GM12891 (cell line): ENCODE measurements at regions not wholly inside any gene's neighbourhood (a gene's known extent, or its start where the extent isn't known, plus 50 kb on each side); places are given as distances from the start of the nearest gene placed in this dataset.

Experiments
- DNase-seq: peaks from one replicate; pipeline ENCODE4 v3.0.0; 2011; ENCODE audit warnings: low spot score; ENCODE audit not compliant: insufficient read length
- FAIRE-seq: peaks from 2 replicates; lab custom pipeline; 2011; peaks lifted over from hg19 to GRCh38; lab: Jason Lieb, UNC
- PAX5 ChIP-seq: IDR thresholded peaks from 2 replicates; pipeline ENCODE4 v1.6.1; 2011; ENCODE audit warnings: low read length, moderate library complexity, mild to moderate bottlenecking; ENCODE audit not compliant: insufficient read depth, severe bottlenecking
- POLR2A ChIP-seq: IDR thresholded peaks from 2 replicates; pipeline ENCODE4 v1.6.1; 2011; ENCODE audit warnings: low read depth, low read length, control low read depth
- POLR2AphosphoS5 ChIP-seq: IDR thresholded peaks from 2 replicates; pipeline ENCODE4 v1.6.1; 2011; ENCODE audit warnings: low read depth, low read length, control low read depth
- POU2F2 ChIP-seq: IDR thresholded peaks from 2 replicates; pipeline ENCODE4 v1.6.1; 2011; ENCODE audit warnings: low read depth, mild to moderate bottlenecking, control low read depth, low read length, moderate library complexity
- SPI1 ChIP-seq: IDR thresholded peaks from 2 replicates; pipeline ENCODE4 v1.6.1; 2011; ENCODE audit warnings: low read depth, low read length, control low read depth
- TAF1 ChIP-seq: IDR thresholded peaks from 2 replicates; pipeline ENCODE4 v1.6.1; 2011; ENCODE audit warnings: low read depth, low read length, control low read depth

- FAIRE-seq: no peak
- TF ChIP-seq SPI1: no peak
- TF ChIP-seq POLR2AphosphoS5: no peak
- TF ChIP-seq TAF1: no peak
- no peak for TF ChIP-seq POLR2A
- no peak for TF ChIP-seq POU2F2
- TF ChIP-seq PAX5: no peak
- no peak for DNase-seq
These were observed 66.5 kb upstream of the PROX1 start for GRCh38 chr1:213921311-213921710.

- no peak for FAIRE-seq
- DNase-seq: no peak
- no peak for TF ChIP-seq POLR2AphosphoS5
- TF ChIP-seq POU2F2: no peak
- no peak for TF ChIP-seq POLR2A
- no peak for TF ChIP-seq TAF1
- no peak for TF ChIP-seq PAX5
- no peak for TF ChIP-seq SPI1
These were observed 66.1 kb upstream of the PROX1 start for GRCh38 chr1:213921712-213922111.

GRCh38 chr1:213925531-213926182 is 62.1 kb upstream of the PROX1 start:
- no peak for DNase-seq
- FAIRE-seq: no peak
- TF ChIP-seq POU2F2 (no peak), POLR2AphosphoS5 (no peak), SPI1 (no peak), POLR2A (no peak), TAF1 (no peak), PAX5 (no peak)

- FAIRE-seq (no peak), DNase-seq (no peak)
These were observed 59.9 kb upstream of the PROX1 start for GRCh38 chr1:213927846-213928245.

GRCh38 chr1:213929398-213929797 is 58.4 kb upstream of the PROX1 start:
- TF ChIP-seq SPI1 (no peak), POLR2AphosphoS5 (no peak), POU2F2 (no peak), TAF1 (no peak), PAX5 (no peak), POLR2A (no peak)
- DNase-seq: no peak
- no peak for FAIRE-seq

More at GRCh38 chr1:213927846-213928245, 59.9 kb upstream of the PROX1 start:
- no peak for TF ChIP-seq PAX5
- no peak for TF ChIP-seq TAF1
- no peak for TF ChIP-seq SPI1
- TF ChIP-seq POLR2AphosphoS5: no peak
- TF ChIP-seq POU2F2: no peak
- TF ChIP-seq POLR2A: no peak

DNA sequence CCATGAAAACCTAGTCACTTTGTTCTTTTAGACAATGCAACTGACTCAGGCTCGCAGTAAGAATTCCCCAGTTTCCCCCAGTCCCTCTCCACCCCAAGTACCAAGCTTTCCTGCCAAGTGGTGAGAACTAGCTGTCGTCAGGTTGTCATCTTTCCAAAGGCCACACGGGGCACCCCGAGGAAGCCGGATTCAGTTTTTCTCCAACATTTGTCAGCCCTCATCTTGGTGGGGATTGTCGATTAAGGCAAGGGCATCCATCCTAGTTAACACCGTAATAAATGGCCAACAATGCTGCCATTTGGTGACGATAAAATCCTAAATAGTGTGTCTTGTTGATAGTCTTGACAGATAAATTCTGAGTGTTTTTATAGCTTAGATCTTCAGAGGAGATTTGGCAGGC is 55.9 kb upstream of the PROX1 start:
- no peak for DNase-seq
- TF ChIP-seq POLR2A (no peak), SPI1 (no peak)
- FAIRE-seq: no peak

- DNase-seq: no peak
- TF ChIP-seq POLR2AphosphoS5 (no peak), PAX5 (no peak), POU2F2 (no peak), TAF1 (no peak), POLR2A (no peak), SPI1 (no peak)
- FAIRE-seq: no peak
These were observed 54.4 kb upstream of the PROX1 start for GRCh38 chr1:213933336-213933735.

- FAIRE-seq (no peak), DNase-seq (no peak)
- TF ChIP-seq POU2F2 (no peak), SPI1 (no peak), POLR2A (no peak), TAF1 (no peak), POLR2AphosphoS5 (no peak), PAX5 (no peak)
These were observed 53.1 kb upstream of the PROX1 start for GRCh38 chr1:213934649-213935048.

DNA sequence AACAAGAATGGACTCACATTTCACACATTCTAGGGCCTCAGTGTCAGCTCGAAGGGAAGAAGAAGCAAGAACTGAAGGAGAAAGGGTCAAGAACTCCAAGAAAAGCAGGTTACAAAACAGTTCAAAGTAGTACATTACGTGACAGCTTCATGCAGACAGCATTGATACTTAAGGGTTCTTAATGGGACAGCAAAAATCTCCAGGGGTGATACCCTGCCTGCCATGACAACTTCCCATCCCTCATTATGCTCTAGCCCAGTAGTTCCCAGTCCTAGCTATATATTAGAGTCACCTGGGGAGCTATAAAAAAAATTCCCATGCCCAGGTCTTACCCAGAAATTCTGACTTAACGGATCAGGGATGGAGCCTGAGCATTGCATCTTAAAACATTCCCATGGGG is 51.2 kb upstream of the PROX1 start:
- no peak for FAIRE-seq
- TF ChIP-seq POU2F2 (no peak), SPI1 (no peak), POLR2A (no peak), TAF1 (no peak), PAX5 (no peak), POLR2AphosphoS5 (no peak)
- no peak for DNase-seq
